Stimulated activated CD4-positive, alpha-beta T cell treated with anti-CD3 and anti-CD28 coated beads, Interleukin-15, amount 100 ng/mL, for 1 hour (primary cell): ENCODE measurements at regions not wholly inside any gene's neighbourhood (a gene's known extent, or its start where the extent isn't known, plus 50 kb on each side); places are given as distances from the start of the nearest gene placed in this dataset.

Source experiments
- DNase-seq, 2 donors: peaks; one replicate each; pipeline ENCODE4 v3.0.0-alpha.2; 2020; ENCODE audit warnings: low read depth in 1 of 2, low spot score in 1 of 2

DNA sequence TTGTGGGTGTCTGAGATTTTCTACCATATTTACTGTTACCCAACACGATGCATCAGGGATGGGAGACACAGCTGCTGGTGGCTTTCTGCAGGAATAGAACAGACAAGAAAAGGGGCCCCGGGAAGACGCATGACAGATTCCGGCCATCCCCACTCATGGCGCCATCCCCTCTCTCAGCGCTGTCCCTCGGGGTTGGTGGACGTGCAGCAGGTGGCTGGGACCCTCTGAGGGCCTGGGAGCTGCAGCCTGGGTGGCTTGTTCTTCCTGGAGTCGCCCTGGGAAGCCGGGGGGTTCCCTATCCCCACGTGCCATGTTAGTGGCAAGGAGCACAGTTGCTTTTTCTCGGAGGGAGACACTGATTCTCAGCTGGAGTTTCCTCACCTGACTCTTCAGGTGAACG is 1123.3 kb downstream of the BRD1 start:
- no peak for DNase-seq

DNA sequence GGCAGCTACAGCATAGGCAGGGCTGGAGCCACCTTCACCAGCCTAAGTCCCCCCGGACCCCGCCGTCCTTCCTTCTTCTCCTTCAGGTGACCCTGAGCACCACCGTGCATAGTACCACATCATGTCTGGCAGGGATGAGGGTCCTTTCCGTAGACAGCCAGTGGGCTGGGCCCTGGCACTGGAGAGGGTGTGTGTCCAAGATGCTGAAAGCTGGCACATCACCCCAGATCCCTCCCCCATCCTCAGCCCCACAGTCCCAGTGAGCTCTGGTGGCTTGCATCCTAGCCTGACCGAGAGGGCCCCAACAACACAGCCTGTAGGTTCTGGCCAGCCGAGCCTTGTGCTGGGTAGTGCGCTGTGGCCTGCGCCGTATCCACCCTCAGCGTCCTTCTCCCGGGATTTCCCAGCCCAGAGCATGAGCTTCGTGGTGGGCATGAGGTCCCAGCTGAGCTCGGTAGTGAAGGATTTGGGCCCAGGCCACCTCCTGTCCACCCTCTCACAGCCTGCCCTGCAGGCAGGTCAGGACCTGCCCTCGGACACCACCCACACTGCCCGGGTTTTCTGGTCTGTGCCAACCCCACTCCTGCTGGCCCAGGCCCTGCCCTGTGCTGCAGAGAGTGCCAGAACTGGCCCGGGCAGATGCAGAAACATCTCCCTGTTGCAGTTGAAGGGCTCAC is 1124.3 kb downstream of the BRD1 start:
- no peak for DNase-seq

DNA sequence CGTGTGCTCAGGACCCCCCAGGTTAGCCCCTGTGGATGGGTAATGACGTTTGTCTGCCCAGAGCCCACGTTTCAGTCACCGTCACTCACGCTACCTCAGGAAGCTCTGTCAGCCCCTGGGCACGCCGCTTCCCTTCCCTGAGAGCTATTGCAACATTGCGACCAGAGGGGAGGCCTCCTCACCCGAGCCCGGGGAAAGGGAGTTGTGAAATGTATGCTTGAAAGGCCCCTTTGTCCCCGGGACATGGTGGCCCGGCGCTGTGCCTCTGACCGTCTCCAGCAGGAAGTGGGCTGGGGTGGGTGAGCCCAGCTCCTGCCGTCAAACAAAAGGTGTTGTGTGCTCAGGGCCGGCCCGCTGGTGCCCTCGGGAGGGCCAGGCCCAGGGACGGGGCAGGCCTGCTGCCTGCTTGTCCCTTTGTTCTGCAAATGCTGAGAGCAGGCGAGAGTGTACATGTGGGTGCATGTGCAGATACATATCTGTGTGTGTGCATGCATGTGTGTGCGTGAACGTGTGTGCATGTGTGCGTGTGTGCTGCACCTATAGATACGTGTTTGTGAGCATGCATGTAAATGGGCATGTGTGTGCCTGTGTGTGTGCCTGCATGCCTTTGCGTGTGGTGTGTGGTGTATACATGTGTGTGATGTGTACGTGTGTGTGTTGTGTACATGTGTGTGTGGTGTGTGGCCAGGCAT is 1125.0 kb downstream of the BRD1 start:
- no peak for DNase-seq

DNA sequence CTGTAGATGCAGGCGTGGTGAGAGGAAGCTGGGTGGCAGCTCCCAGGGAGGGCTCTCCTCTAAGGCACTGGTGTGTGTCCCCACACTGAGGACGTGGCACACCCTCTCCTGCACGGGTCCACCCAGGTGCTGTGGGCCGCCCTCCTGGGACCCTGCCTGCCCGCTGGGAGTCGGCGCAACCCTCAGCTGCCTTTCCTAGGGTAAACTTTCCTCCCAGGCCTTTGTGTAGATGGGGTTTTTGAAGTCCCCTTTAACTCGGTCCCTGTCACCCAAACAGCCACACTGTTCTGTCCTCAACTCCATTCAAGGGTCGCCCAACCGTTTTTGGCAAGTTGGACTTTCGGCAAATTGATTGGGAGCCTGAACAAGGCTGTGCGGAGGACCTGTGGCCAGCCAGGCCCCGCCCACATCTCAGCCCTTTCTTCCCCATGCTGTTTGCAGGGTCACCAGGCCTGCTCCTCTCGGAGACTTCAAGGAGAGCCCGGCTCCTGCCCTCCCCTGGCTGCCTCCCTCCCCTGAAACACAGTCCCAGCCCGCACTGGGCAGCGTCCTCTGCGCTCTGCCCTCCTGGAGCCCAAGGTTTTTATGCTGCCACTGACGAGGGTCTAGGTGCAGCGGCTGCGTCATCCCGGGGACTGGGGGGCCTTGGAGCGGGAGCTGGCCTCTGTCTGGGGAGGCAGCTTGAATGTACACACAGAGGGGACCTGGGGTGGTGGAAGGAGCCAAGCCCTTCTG is 1126.2 kb downstream of the BRD1 start:
- DNase-seq: no peak

DNA sequence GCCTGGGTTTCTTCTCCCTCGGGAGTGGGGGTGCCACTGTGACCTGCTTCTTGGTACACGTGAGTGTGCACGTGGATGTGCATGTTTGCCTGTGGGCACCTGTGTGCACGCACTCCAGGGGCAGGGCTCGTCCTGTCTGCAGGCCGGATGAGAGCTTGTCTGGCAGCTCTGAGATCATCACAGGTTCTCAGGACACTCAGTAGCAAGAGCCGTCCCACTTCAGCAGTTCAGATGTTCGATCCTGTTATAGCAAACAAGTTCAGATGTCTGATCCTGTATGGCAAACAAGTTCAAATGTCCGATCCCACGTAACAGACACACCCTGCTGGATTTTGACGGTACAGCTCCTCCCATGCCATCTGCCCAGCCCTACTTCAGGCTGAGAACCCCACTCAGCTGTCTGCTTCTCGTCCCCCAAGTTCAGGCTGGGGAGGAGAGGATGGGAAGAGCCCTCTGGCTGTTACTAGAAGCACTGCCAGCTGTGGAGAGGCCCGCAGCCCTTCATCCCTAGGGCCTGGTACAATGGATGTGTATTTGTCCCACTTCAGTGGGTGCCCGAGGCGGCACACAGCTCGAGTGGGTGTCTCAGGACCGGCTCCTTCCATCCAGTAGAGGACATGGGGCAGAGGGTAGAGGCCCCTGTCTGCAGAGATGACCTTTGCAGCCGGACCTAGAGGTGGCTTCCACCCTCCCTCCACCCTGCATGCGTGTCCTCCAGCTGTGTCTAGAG is 1126.9 kb downstream of the BRD1 start:
- no peak for DNase-seq

DNA sequence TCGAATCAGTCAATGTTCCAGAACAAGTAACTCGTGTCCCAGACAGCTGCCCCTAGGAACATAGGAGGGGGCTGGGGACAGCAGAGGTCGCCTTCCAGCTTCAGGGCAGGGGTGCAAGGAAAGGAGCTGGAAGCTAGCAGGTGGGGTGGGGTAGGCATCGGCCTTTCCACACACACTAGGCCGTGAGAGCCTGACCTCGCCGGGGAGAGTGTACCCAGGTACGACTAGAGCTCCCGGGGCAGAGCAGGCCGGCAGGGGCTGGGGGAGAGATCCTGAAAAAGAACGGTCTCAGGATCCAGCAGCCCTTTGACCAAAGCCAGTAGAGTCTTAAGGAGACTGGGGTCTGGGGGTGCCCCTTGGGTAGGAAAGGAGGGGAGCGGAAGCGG is 1127.5 kb downstream of the BRD1 start:
- DNase-seq: no peak

DNA sequence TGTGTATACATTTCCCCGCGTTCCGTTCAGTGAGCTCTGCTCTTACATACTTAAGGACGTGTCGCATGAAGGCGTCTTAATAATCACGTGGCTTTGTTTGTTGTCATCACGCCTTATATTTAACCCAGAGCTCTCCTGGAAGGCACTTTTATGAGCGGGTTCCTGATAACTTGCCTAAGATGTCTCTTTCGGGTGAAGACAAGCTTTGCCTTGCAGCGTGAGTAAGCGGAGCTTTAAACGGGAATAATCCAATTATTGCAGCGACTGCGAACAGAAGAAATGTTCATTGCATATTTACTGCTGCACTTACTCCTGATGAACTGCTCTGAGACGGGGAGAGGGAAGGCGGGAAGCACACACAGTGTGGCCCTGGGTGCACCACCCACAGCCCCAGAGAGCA is 1128.2 kb downstream of the BRD1 start:
- DNase-seq: no peak

DNA sequence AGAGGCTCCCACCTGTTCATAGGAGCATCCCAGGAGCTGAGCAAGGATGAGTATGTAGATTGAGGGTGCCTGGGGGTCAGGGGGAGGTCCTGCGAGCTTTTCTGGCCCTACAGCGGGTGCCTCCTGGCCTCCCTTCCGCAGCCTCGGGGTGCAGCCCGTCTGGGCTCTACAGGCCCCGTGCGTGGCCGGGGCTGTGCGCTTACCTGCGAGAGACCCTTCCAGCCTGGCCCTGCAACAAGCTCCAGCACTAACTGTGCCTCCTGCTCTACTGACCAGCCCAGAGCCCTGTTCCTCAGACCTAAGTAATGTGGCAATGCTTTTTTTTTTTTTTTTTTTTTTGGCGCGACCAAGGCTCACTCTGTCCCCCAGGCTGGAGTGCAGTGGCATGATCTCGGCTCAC is 1129.1 kb downstream of the BRD1 start:
- DNase-seq: no peak

DNA sequence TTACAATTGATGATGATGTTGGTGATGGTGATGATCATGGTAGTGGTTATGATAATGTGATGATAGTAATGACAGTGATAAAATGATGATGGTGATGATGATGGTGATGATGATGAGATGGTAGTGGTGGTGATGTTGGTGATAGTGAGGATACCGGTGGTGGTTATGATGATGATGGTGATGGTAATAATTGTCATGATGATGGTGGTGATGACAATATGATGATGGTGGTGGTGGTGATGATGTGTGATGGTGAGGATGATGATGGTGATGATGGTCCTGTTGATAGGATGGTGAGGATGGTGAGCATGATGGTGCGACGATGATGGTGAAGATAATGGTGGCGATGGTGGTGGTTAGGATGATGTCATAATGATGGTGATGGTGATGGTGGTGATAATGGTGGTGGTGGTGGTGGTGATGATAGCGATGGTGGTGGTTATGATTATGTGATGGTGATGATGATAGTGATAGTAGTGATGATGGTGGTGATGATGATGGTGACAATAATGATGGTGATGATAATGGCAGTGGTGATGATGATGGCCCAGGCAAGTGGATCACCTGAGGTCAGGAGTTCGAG is 1129.9 kb downstream of the BRD1 start:
- no peak for DNase-seq

DNA sequence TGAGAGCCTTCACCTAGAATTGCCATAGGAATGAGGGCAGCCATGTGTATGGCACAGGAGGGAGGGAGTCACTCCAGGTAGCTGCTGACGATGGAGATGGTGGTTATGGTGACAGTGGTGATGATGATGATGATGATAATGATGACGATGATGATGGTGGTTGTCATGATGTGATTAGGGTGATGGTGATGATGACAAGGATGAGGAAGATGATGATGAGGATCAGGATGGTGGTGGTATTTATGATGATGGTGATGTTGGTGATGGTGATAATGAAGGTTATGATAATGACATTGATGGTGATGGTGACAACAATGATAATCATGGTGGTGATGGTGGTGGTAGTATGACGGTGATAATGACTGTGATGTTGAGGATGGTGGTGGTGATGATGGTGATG is 1130.5 kb downstream of the BRD1 start:
- no peak for DNase-seq

DNA sequence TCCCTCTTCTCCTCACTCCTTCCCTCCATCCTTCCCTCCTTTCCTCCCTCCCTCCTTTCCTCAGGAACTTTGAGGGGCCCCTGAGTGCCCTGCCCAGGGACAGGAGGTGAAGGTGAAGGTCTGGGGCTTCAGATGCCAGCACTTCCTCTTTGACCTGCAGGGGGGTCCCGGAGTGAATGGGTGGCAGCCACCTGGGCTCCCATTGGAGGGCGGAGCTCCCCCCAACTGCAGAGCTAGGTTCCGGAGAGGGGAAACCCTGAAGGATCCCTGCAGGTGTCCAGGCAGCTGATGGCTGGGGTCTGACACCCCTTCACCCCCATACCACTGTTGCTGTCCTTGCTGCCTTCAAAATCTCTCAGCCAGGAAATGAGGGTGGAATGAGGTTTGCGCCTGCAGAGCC is 1131.3 kb downstream of the BRD1 start:
- no peak for DNase-seq

DNA sequence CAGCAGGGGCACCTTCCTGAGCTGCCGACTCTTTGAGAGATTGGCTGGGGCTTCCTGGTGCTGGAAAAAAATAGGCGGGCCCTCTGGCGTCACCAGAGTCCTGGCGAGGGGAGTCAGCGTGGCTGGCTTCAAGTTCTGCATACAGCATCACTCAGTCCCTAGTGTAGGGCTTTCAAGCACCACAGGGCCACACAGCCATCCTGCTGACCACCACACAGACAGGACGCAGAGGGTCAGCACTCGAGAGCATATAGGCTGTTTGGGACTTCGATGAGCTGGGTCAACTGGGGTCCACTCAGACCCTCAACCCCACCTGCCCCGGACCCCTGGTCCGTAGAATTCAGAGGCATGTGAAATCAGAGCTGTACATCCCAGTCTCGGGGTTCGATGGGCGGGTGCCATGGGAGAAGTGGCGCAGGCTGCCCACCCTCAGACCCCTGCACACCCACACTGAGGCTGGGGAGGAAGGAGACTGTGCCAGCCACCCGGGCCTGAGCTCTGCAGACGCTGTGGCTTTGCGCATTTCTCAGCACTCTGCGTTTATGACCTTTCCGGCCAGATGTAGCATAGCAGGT is 1131.9 kb downstream of the BRD1 start:
- DNase-seq: no peak

DNA sequence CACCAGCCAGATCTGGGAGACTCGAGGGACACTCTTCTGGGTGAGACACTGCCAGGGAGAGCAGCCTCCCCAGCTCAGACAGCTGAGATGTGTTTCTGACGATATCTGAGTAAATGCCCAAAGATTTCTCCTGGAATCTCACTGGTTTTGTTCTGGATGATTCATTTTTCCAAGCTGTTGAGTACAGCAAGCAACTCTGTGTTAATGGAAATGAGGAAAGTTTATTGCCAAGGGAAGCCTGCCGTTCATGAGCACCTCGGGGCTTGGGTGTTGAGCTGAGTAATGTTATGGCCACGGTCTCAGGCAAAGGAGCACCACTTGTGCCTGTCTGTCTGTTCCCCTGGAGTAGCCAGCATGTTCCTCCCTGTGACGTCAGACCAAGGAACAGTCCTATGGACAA is 1132.4 kb downstream of the BRD1 start:
- DNase-seq: no peak

DNA sequence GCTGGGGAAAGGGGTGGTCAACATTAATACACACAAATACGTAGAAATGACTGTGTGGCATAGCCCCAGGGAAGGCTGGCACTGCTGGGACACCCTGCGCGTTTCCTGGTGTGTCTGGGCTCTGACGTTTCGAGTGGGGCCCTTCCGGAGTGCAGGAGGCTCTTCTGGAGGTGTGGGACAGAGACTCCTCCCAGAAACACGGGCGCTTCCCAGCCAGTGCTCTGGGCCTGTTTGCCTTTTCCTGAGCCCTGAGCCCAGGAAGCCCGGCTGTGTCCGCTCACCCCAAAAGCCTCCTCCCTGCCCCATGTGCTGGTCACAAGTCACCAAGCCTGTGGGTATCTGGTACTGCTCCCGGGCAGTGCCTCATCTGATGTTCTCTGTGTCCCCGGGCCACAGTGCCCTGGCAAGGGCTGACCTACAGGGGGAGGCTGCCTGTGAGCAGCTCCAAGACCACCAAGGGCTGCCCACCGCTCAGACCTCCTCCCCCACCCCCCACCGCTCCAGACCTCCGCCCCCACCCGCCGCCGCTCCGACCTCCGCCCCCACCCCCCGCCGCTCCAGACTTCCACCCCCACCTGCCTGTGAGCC is 1133.3 kb downstream of the BRD1 start:
- no peak for DNase-seq

DNA sequence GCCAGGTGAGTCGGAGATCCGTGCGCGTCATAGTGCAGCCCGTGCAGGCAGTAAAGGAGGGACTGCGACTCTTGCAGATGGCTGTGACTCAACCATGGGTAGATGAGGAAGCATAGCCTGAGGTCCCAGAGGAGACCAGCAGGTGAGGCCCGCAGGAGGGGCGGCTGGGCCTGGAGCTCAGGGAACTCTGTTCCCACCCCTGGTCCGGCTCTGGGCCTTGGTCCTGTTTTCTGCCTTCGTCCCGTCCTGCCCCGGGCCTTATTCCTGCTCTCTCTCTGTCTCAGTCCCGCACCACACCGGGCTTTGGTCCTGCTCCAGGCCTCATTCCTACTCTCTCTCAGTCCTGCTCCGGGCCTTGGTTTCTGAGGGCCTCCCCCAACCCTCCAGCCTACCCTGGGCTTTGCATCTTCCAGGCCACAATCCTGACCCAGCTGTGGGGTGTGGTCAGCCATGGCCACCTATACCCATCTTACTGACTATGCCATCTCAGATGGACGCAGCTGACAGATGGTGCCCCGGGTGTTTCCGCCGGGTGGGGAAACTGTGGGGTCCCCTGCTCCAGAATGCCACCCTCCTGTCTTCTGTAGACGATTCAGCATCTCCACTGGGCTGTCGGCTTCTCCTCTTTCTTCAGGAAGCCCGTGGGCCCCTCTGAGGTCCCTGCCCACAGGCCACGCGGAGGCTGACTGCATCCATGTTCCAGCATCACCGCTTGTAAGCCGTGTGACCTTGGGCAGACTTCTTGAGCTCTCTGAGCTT is 1134.1 kb downstream of the BRD1 start:
- DNase-seq: no peak

DNA sequence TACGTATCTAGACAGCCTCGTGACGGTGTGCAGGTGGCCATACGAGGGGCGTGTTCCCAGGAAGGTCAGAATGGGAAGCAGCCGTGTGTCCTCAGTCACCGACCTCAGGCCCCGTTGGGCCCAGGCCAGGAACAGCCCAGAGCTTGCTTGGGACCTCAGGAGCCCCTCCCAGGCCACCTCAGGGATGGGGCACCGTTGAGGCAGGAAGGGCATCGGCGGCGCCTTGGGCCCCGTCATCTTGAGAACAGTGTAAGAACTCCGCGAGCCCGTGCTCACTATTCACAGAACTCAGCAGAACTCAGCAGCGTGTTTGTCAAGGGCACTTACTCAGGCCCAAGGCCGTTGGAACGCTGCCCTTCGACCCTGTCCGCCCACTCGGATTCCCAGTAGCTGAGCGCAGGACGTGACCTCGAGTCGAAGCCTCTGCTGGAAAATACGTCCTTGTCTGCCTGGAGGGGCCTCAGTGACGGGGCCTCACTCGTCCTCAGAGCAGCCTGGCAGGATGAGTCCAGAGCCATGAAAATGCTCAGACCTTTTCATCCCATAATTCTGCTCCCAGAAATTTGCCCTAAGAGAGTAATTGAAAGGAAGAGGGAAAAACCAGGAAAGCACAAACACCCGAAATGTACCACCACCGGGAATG is 1134.8 kb downstream of the BRD1 start:
- no peak for DNase-seq

DNA sequence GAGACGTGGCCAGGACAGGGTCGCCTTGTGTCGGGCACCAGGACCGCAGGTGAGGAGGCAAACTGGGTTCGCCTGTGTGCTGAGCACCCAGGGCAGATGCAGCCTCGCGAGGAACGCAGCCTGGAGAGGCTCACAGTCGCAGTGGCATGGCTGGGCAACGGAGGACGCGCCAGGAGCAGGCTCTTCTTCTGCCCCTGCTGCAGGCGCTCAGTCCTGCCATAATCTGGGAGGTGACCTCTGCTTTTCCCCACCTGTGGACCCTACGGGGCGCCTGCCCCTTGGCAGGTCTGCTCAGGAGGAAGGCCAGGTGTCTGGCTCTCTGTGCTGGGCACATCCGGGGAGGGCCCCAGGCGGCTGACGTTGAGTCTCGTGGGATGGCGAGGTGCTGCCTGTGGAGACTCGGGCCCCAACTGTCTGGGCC is 1136.2 kb downstream of the BRD1 start:
- DNase-seq: no peak

DNA sequence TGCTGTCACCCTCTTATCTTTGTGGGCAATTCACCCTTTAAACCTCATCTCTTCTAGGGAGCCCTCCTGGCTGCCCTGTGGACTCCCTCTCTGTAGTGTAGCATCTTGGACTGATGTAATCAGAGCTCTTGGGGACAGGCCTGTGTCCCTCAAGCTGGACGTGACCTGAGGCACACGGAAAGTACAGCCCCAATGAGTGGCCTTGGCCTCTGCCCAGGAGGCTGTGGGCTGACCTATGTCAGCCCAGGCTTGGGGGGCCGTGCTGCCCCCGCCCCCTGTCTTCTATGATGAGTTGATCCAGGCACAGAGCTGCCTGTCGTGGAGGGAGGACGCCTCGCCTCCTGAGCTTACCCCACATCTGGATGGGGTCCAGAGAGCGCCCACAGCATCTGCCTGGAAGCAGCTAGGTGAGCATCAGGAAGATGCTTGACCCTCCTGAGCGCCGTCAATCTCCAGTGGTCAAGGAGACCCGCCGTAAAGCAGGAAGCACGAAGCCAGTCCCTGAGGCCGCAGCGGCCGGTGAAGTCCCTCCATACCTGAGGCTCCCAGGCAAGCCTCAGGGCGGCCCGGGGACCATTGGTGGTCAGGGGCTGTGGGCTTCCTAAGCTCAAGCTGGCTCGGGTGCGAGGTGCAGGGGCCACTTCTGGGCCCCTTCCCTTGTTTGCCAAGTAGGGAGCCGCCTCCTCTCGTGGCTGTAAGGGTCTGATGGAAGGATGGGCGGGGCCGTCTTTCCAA is 1136.9 kb downstream of the BRD1 start:
- DNase-seq: no peak

DNA sequence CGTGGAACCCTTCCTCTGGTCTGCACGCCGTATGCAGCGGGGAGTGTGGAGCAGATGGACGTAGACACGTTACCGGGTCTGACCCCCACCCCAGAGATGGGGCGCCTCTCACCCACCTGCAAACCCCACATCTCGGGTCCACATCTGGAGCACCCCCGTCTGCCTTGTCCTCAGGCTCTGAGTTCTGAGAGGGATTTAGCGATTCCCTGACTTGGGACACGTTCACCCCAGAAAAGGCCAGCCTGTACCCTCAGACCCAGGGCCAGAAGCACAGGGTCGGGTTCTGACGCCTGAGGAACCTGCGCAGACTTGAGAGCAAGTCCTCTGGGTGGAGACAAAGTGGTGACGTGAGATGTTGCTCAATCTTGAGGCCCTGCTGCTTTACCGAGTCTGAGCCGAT is 1138.5 kb downstream of the BRD1 start:
- no peak for DNase-seq
